Activated naive CD8-positive, alpha-beta T cell treated with anti-CD3 and anti-CD28 coated beads, Interleukin-2, amount 50 U/mL, for 16 hours (primary cell): ENCODE measurements at regions not wholly inside any gene's neighbourhood (a gene's known extent, or its start where the extent isn't known, plus 50 kb on each side); places are given as distances from the start of the nearest gene placed in this dataset.

Source experiments
- DNase-seq: peaks from one replicate; pipeline ENCODE4 v3.0.0-alpha.2; 2020; ENCODE audit warnings: low read depth, low spot score

- DNase-seq: no peak
Observed at GRCh38 chr12:4223273-4223845, 50.2 kb upstream of the CCND2 start.

- no peak for DNase-seq
Observed at GRCh38 chr12:4221258-4221620, 52.3 kb upstream of the CCND2 start.

- no peak for DNase-seq
Observed at GRCh38 chr12:4220536-4221257, 52.9 kb upstream of the CCND2 start.

- DNase-seq: no peak
Observed at GRCh38 chr12:4217091-4217490, 56.5 kb upstream of the CCND2 start.

- DNase-seq: no peak
Observed at GRCh38 chr12:4216187-4216927, 57.2 kb upstream of the CCND2 start.

GRCh38 chr12:4215229-4216186 is 58.1 kb upstream of the CCND2 start:
- DNase-seq: no peak

- no peak for DNase-seq
Observed at GRCh38 chr12:4214877-4215228, 58.7 kb upstream of the CCND2 start.

- DNase-seq: no peak
Observed at GRCh38 chr12:4213471-4213870, 60.1 kb upstream of the CCND2 start.

- DNase-seq: no peak
Observed at GRCh38 chr12:4212845-4213244, 60.7 kb upstream of the CCND2 start.

- DNase-seq: no peak
Observed at GRCh38 chr12:4211372-4211771, 62.2 kb upstream of the CCND2 start.

- DNase-seq: no peak
Observed at GRCh38 chr12:4210183-4210582, 63.4 kb upstream of the CCND2 start.

- no peak for DNase-seq
Observed at GRCh38 chr12:4206470-4206869, 67.1 kb upstream of the CCND2 start.

GRCh38 chr12:4203772-4204376 is 69.7 kb upstream of the CCND2 start:
- DNase-seq: no peak

- DNase-seq: no peak
Observed at GRCh38 chr12:4202918-4203317, 70.6 kb upstream of the CCND2 start.

GRCh38 chr12:4202487-4202886 is 71.1 kb upstream of the CCND2 start:
- DNase-seq: no peak

GRCh38 chr12:4201333-4202100 is 72.0 kb upstream of the CCND2 start:
- DNase-seq: no peak

GRCh38 chr12:4197922-4198763 is 75.4 kb upstream of the CCND2 start:
- no peak for DNase-seq

GRCh38 chr12:4196805-4197420 is 76.6 kb upstream of the CCND2 start:
- DNase-seq: no peak

GRCh38 chr12:4194668-4195067 is 78.9 kb upstream of the CCND2 start:
- no peak for DNase-seq
